Loucy (cell line): ENCODE measurements at regions not wholly inside any gene's neighbourhood (a gene's known extent, or its start where the extent isn't known, plus 50 kb on each side); places are given as distances from the start of the nearest gene placed in this dataset.

ENCODE experiments used
- H2AFZ ChIP-seq: fragments of 200-600 bp; sonication (generic); 2 replicates; pipeline ENCODE4 v1.6.0; 2016; ENCODE audit warnings: antibody characterized with exemption, mild to moderate bottlenecking, low read length, moderate library complexity
- H3F3A ChIP-seq: fragments of 200-600 bp; 2 replicates; pipeline ENCODE4 v1.6.0; 2016; ENCODE audit warnings: antibody characterized with exemption, low read depth, mild to moderate bottlenecking
- H3K27me3 ChIP-seq: fragments of 200-600 bp; sonication (generic); 2 replicates; pipeline ENCODE4 v1.6.1; 2014; ENCODE audit warnings: low read length, mild to moderate bottlenecking; ENCODE audit not compliant: insufficient read depth, poor library complexity, severe bottlenecking
- H3K36me3 ChIP-seq: fragments of 200-600 bp; sonication (generic); 2 replicates; pipeline ENCODE4 v1.6.1; 2016; ENCODE audit warnings: low read length; ENCODE audit not compliant: insufficient read depth
- H3K4me1 ChIP-seq: fragments of 200-600 bp; sonication (generic); 2 replicates; pipeline ENCODE4 v1.5.1; 2014; ENCODE audit warnings: low read length, mild to moderate bottlenecking; ENCODE audit not compliant: insufficient read depth, poor library complexity, severe bottlenecking
- H3K4me2 ChIP-seq: fragments of 200-600 bp; sonication (generic); 2 replicates; pipeline ENCODE4 v1.6.0; 2014; ENCODE audit warnings: antibody characterized with exemption, low read length, low read depth, mild to moderate bottlenecking; ENCODE audit not compliant: poor library complexity, severe bottlenecking
- H3K4me3 ChIP-seq: fragments of 200-600 bp; sonication (generic); 2 replicates; pipeline ENCODE4 v1.5.1; 2014; ENCODE audit warnings: low read length, mild to moderate bottlenecking, mixed read lengths; ENCODE audit not compliant: poor library complexity, severe bottlenecking
- H3K79me2 ChIP-seq: fragments of 200-600 bp; sonication (generic); 2 replicates; pipeline ENCODE4 v1.6.1; 2014; ENCODE audit warnings: low read length; ENCODE audit not compliant: insufficient read depth
- H3K9ac ChIP-seq: fragments of 200-600 bp; sonication (generic); 2 replicates; pipeline ENCODE4 v1.6.0; 2014; ENCODE audit warnings: mild to moderate bottlenecking, low read depth, low read length, moderate library complexity; ENCODE audit not compliant: poor library complexity, severe bottlenecking
- H3K9me2 ChIP-seq: fragments of 200-600 bp; sonication (generic); replicated peaks from 2 replicates; pipeline ENCODE4 v1.6.1; 2016; ENCODE audit warnings: low read depth, low read length, mixed read lengths
- H3K9me3 ChIP-seq: fragments of 200-600 bp; sonication (generic); 2 replicates; pipeline ENCODE4 v1.6.1; 2014; ENCODE audit warnings: mild to moderate bottlenecking, antibody characterized with exemption, low read length, low read depth; ENCODE audit not compliant: insufficient read depth
- H4K20me1 ChIP-seq: fragments of 200-600 bp; sonication (generic); 2 replicates; pipeline ENCODE4 v1.6.0; 2014; ENCODE audit warnings: antibody characterized with exemption, low read length, mild to moderate bottlenecking; ENCODE audit not compliant: insufficient read depth, poor library complexity, severe bottlenecking
- CTCF ChIP-seq: fragments of 200-600 bp; sonication (generic); conservative IDR thresholded peaks from 2 replicates; pipeline ENCODE4 v1.5.1; 2014; ENCODE audit warnings: mild to moderate bottlenecking, antibody characterized with exemption, low read length
- EZH2phosphoT487 ChIP-seq: fragments of 200-600 bp; IDR thresholded peaks from 2 replicates; pipeline ENCODE4 v1.6.1; 2018; ENCODE audit warnings: antibody characterized with exemption, mild to moderate bottlenecking, moderate library complexity, borderline replicate concordance

- H2AFZ ChIP-seq, result no peak overlapping the region
- no peaks in the 10 kb centered on the region for H3K79me2 ChIP-seq
- no peaks in the 10 kb centered on the region for H3K4me1 ChIP-seq
- no peaks in the 10 kb centered on the region for H3F3A ChIP-seq
- no peaks in the 10 kb centered on the region for H3K9me3 ChIP-seq
- no peaks in the 10 kb centered on the region for H3K27me3 ChIP-seq
- TF ChIP-seq EZH2phosphoT487 (no peak), CTCF (no peak)
- no peaks in the 10 kb centered on the region for H3K9me2 ChIP-seq
- H3K4me3 ChIP-seq, result no peak overlapping the region
- no peak overlapping the region for H3K9ac ChIP-seq
- H3K4me2 ChIP-seq, result no peak overlapping the region
- no peaks in the 10 kb centered on the region for H3K36me3 ChIP-seq
- H4K20me1 ChIP-seq, result no peaks in the 10 kb centered on the region
These were observed 322.5 kb upstream of the CPXCR1 start for GRCh38 chrX:88424541-88424940.

GRCh38 chrX:88425739-88426138, 321.3 kb upstream of the CPXCR1 start:
- Histone ChIP-seq H3K4me3 (no peak overlapping the region), H3K9me3 (no peaks in the 10 kb centered on the region), H3K9ac (no peak overlapping the region), H2AFZ (no peak overlapping the region), H3K9me2 (no peaks in the 10 kb centered on the region), H3K4me1 (no peaks in the 10 kb centered on the region), H3F3A (no peaks in the 10 kb centered on the region), H3K4me2 (no peak overlapping the region), H3K79me2 (no peaks in the 10 kb centered on the region), H4K20me1 (no peaks in the 10 kb centered on the region), H3K27me3 (no peaks in the 10 kb centered on the region), H3K36me3 (no peaks in the 10 kb centered on the region)
- no peak for TF ChIP-seq EZH2phosphoT487
- no peak for TF ChIP-seq CTCF

GRCh38 chrX:88437563-88437962, 309.5 kb upstream of the CPXCR1 start:
- Histone ChIP-seq H4K20me1 (no peaks in the 10 kb centered on the region), H3K27me3 (no peaks in the 10 kb centered on the region), H3K9me2 (no peaks in the 10 kb centered on the region), H3K4me1 (no peaks in the 10 kb centered on the region), H3K4me3 (no peak overlapping the region), H2AFZ (no peak overlapping the region), H3K36me3 (no peaks in the 10 kb centered on the region), H3K9me3 (no peaks in the 10 kb centered on the region), H3F3A (no peaks in the 10 kb centered on the region), H3K79me2 (no peaks in the 10 kb centered on the region), H3K9ac (no peak overlapping the region), H3K4me2 (no peak overlapping the region)
- TF ChIP-seq CTCF (no peak), EZH2phosphoT487 (no peak)
